DMS153 treated with DMSO at 0.1 percent for 48 hours (cell line): ENCODE measurements at regions not wholly inside any gene's neighbourhood (a gene's known extent, or its start where the extent isn't known, plus 50 kb on each side); places are given as distances from the start of the nearest gene placed in this dataset.

Source experiments
- DNase-seq: peaks from one replicate; lab custom pipeline; 2025; ENCODE audit not compliant: unreplicated experiment; lab: John Stamatoyannopoulos, UW

DNA sequence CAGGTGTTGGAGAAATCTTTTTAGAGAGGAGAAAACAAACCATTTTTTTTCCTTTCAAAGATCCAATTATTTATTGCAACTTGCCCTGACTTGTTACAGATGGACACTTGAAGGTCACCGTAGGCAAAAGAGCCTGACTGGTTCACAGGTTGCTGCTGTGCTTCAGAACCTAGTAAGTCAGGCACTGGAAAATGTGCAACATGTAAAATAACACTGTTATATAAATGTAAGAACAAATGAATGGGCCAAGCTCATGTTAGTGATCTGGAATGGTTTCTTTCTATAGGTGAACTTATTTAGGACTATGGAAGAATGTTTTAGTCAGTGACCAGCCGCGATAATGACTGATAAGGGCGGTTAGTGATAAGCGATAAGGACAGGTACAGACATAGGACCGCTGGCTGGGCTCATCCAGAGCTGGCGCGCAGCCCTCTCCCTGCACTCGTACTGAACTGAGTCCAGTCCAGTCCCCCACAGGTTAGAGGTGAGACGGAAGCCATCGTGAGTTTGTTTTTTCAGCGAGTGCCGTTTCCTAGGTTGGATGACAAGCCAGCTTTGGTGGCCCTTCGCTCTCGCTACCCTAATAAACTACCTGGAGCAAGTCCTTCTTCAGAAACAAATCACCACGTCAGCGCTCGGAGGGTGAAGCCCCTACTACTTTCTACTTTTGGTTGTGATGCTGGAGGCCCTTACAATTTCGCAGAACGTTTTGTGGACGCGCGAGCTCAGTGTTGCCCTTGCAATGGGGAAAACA lies 94.4 kb upstream of the PRDM1 start:
- peak; percentile 66 for DNase-seq

DNA sequence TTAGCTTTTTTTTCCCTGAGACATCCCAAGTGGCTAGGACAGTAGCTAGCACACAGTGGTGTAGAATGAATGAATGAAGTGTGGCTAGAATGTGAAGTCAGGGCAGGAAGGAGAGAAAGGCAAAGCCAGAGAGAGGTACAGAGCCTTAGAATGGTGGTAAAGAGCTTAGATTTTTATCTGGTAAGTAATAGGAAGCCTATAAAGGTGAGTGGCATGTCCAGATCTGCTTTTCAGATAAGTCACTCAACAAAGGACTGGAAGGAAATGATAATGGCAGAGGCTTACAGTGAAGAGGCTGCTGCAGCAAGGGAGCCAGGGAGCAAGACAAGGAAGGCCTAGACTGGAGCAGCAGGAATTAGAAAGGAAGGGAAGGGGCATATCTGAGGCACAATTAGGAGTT lies 96.0 kb upstream of the PRDM1 start:
- peak; percentile 23 for DNase-seq

DNA sequence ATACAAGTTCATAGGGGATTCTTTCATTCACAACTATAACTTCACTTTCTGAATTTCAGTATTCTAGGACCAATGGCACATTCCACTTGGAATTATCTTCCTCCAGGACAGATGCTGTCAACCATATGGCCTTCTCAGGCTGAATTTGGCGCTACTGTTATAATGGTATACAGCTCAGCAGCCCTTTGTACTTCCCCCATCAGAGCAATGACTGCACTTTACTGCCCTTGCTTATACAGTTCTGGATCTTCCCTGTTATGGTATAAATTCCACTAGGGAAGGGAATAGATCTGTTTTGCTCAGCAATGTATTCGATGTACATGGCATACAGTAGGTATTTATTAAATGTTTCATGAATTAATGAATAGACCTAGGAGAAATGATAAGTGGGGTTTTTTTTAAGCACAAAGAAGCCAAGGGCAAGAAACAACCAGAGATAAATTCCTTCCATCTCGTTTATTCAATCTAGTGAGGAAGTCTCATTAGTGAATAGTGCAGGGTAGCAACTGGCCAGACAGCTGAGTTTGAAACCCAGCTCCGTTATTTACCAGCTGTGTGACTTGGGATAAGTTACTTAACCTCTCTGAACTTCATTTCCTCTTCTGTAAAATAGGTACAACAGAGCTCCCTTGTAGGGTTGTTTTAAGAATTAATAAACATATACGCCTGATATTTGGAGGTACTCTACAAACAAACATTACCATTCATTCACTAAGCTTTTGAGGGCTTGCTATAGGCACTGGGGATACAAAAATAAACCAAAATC lies 97.1 kb upstream of the PRDM1 start:
- DNase-seq: no peak

DNA sequence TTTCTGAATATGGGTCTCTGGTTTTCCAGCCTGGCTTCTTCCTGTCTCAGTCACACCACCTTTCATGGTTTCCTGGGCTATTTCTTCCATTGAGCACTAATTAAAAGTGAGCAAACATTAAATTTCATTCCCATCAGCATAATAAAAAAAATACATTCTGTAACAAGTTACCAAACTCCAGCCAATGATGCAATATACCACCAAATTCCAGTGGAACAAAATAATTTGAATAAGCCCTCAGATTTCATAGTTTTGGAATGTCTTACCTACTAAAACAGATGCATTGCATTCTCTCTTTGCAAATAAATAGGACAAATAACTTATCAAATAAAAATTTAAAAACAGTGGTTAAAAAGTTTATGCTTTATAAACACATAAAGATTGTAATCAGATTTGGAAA lies 97.8 kb upstream of the PRDM1 start:
- no peak for DNase-seq

DNA sequence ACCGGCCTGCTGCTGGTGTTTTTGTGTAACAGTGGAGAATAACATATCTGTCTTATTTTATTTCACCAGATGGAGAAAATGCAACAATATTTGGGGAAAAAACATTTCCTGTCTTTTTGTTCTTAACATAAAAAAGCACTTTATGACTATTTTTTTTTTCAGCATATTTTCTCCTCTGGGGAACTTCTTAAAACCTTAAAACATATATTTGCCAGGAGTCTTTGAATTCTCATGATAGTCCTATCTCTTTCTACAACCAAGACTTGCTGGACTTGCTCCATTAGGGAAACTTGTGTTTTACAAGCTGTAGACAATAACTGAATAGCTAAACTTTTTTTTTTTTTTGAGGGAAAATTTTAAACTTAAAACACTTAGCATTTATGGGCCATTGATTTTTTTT lies 98.6 kb upstream of the PRDM1 start:
- no peak for DNase-seq

DNA sequence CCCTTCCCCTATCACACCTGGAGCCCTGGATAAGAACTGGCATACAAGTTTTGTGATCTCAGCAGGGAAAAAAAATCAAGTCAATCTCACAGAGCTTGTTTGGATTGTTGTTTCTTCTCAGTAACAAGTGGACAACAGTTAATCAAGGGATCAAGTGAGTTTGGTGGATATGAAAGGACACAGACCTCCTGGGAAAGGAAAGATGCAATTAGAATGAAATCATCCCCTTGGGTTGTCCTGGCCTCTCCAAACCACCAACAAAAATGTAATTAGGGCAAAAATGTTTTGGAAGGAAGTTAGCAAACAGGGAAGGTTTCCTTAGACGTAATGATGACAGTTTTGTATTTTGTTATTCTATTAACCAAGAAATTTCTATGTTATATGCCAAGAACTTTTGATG lies 99.1 kb upstream of the PRDM1 start:
- DNase-seq: no peak

DNA sequence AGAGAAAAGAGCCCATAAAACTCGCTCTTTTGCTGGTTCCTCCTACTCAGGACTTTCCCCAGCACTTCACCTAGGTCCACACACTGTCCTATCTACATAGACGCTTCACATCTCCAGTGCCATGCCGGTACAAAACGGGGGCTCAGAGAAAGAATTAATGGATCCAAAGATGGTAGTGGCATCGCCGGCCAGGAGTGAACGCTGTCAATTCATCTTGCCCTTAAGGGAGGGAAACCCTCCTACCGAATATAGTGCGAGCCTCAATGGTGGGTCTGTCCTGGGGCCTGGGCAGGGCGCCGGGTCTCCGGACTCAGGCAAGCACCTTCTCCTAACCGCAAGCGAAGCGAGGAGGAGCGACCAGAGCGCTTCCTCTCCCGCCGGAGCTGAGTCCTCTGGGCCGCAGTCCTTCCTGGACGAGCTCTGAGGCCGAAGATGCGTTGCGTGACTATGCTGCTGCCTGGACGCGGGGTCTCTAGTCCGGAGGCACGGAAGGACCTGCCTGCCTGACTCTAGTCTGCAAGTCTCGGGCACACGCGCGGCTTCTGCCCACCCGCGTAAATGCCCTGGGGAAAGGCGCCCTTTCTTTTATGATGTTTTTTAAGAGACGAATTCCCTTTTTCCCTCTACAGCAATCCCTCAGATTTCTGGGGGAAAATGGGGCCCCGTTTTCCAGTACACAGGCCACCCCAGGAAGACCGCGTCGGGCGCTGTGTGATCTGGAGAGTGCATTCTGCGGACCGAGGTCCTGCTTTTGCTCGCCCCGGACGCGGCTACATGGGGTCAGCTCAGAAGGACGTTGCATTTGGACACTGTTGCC lies 100.1 kb upstream of the PRDM1 start:
- DNase-seq: no peak

DNA sequence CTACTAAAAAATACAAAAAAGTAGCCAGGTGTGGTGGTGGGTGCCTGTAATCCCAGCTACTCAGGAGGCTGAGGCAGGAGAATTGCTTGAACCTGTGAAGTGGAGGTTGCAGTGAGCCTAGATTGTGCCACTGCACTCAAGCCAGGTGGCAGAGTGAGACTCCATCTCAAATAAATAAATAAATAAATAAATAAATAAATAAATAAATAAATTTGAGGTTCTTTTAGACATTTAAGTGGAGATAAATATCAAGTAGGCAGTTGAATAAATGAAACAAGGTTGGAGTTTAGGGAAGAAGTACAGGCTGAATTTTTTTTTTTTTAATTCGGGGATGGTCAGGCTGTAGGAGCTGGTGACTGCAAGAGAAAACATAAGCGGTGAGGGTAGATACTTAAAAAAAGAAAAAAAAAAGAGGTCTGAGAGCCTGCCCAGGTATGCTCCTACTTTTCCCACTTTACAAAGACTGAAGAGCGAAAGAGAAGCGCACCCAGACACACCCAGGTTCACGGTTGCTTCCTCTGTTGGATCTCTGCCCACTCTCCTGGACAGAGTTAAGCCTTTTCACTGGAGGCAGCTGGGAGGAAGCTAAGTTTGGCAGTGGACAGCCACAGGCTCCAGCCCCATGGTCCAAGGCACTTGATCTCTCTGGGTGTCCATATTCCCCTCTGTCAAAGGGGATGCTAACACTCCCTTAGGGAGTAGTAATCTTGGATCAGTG lies 100.9 kb upstream of the PRDM1 start:
- peak; percentile 38 for DNase-seq

DNA sequence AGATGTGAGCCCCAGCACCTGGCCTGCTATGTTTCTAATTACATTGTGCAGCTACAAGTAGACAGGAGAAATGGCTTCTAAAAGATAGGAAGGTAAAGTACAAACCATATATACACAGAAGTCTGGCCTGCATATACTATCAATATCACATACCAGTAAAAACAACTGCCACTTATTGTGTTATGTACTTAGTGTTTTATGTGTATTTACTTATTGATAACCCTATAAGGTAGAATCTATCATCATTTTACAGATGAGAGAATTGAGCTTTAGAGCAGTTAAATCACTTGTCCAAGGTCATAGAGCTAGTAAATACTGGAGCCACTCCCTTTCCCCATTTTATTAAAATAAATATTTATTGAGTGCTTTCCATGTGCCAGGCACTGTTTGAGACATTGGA lies 102.4 kb upstream of the PRDM1 start:
- DNase-seq: no peak

DNA sequence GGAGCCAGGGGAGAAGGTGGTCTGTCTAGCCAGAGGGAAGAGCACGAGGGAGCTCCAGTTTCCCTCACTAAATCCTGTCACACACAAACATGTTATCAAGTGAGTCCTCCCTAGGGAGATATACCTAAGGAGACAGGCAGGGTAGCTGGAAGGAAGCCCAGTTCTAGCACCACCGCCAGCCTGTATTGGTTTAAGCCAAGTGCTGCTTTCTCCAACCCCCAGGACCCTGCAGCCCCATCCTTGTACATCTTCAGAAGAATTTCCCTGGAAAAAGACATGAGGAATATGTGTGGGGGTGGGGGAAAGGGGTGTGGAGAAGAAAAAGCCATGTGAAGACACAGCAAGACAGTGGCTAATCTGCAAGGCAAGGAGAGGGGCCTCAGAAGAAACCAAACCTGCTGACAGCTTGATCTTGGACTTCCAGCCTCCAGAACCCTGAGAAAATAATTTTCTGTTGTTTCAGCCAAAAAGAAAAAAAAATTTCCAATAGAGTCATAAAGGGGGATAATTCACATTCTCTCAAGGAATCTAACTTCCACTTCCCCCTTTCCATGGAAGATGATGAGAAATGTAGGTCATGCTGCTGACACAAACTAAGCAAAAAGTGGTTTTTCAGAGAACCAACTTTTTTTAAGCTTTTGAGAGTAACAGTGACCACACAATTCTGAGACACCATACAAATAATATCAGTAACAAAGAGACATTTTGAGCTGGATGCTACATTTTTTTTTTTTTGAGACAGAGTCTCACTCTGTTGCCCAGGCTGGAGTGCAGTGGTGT lies 103.2 kb upstream of the PRDM1 start:
- peak; percentile 21 for DNase-seq

DNA sequence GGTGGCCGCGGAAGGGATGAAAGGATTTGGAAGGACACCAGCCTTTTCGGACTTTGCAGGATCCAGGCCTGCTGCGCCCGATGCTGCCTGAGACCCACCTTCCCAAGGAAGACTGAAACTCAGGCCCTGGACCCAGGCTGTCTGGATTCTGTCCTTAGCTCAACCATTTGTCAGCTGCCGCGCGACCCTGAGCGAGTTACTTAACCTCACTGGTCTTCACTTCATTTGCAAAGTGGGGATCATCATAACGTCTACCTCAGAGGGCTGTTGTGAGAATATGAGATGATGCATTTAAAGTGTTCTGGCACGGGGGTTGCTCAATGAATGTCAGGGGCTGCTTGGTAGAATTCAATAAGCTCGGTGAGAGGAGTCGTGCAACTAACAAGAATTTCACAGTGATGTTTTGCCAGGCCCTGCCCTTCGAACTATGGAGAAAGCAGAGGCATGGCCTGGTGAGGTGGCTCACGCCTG lies 104.2 kb upstream of the PRDM1 start:
- DNase-seq: no peak

DNA sequence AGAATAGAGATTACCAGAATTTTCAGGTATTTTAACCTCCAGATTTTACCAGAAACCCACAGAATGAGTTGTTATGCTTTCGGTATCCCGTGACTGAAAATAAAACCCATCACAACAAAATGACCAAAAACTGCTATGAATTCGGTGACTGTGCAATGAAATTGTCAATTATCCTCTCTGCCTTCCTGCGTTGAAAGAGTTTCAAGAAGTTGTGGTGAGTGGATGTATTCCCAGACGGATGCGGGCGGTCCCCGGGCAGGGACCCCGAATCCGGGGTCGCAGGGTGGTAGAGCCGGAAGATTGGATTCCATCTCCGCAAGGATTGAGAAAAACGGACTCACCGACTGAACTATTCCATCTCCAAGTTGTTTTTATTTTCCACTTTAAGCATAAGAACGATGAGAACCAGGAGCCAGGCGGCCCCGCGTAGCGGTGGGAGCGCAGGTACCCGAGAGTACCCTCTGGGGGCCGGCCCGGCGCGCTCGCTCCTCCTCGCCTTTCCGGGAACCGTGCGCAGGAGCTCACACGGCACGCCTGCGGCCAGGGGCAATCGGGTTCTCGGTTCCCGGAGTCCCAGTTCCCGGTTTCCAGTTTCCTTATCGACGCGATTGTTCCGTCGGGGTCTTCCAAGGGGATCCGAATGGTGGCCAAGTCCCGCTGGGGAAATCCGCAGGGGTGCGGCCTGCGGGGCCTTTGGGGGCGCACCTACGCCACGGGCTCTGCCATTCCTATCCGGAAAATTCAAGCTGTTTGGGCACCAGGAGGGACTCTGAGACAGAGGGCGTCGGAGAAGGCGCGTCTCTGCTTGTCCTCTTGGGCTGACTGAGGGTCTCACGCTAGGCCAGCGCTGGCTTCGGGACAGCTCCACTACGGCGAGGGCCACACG lies 104.9 kb upstream of the PRDM1 start:
- no peak for DNase-seq

DNA sequence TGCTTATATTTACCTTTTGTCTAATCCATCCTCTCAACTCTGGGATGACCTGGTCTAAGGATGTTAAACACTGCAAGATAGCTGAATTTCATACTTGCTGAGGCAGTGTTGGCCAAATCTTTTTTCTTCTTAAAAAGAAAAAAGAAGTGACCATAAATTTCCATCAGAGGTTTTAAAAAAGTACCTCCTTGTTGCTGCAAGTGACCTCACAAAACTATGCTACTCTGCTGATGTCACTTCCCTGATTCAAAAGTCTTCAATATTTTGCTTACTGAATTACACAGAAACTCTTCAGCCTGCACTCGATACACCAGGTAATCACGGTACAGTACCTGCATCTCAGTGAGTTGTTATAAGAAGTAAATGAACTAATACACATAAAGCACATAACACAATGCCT lies 107.2 kb upstream of the PRDM1 start:
- no peak for DNase-seq

DNA sequence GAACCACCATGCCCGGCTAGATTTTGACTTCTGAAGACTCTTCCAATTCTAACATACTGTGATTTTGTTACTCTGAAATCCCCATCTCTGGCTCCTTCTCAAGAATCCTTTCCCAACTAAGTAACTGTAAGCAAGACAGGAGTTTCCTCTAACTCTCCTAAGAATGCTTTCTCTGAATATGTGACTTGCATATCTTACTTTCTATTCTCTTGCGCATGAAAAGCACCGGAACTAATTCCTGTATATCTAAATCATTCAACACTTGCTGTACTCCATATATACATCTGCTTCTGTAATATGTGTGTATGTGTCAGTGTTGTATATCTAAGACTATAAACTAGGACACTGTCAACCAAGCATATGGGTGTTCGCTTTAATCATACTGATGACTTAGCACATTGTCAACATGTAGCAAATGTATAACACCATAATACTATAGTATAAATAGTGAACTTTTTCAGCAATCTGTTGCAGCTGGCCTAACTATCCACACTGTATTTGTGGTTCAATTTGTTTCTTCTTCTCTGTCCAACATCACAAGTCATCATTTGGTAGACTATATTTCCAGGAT lies 108.1 kb upstream of the PRDM1 start:
- no peak for DNase-seq

DNA sequence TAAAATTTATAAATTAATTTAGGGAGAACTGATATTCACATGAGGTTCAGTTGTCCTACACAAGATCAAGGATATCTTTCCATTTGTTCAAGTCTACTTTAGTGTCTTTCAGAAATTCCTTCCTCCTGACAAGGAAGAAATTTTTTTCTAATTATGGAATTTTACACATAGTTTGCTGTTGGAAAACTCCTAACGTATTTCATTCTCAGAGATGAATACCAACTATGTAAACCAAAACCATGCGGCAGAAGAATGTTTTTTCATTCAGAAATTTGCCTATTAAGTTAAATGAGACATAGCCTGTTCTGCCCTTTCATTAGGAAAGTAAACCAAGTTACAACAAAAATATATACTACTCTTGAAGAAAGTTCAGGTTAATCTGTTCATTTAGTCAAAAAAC lies 111.2 kb upstream of the PRDM1 start:
- no peak for DNase-seq

DNA sequence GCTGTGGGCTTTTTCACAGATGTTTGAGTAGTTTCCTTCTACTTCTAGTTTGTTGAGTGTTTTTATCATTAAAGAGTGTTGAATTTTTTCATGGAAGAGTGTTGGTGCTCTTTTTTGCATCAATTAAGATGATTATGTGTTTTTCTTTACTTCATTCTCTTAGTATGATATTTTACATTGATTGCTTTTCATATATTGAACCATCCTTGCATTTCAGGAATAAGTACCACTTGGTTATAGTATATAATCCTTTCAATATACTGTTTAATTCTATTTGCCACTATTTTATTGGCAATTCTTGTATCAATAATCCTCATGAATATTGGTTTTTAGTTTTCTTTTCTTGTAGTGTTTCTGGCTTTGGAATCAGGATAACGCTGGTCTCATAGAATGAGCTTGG lies 113.7 kb upstream of the PRDM1 start:
- no peak for DNase-seq

DNA sequence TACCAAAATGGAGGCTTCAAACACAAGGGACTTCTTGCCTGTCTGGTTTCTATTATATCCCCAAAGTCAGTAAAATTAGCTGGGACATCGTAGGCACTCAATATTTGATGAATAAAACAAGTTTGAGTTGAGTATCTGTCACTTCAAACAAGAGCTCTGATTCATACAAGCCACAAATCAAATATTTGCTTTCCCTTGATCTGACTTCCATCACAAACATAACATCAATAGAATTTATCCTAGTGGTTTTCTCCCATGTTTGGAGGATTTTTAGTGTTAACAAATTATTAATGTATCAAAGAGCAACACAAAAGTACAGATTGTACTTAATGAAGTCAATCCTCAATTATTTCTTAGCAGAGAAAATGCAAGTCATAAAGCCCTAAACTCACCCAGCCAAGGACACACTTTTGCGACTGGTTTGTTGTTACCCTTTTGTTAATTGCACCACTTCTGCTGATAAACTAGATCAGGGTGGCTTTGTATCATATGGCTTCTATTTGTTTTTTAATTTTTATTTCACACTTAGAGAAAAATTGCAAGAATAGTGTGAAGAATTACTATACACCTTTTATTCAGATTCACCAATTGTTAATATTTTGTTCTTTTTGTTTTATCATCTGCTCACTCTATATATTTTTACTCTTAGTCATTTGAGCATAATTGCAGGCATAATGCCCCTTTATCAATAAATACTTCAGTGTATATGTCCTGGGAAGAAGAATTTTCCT lies 117.4 kb upstream of the PRDM1 start:
- DNase-seq: no peak

DNA sequence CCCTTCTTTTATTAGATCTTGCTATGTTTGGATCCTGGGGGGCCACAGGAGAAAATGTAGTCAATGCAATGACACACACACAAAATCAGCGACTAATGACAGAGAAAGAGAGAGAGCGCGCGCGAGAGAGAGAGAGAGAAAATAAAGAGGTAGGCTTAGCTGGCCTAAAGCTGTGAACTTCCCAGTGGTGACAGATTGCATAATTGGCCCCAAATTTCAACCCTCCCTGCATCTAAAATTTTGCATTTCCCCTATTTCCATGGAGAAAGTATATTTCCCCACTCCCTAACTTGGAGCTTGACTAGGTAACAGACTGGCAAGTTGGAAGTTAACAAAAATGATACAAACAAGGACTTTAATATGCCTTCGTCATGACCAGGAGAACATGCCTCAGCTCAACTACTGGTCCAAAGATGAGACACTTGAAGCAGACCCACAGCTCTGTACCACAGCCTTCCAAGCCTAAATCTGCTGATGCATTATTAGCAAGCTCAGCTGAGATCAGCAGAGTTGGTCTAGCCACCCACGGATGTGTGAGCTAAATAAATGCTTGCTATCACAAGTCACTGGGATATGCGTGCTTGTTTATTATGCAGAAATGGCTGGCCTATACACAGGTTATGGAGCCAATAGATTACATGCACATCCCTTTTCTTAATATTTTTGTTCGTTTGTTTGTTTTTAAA lies 118.1 kb upstream of the PRDM1 start:
- DNase-seq: no peak
